ENCODE measurements at regions not wholly inside any gene's neighbourhood (a gene's known extent, or its start where the extent isn't known, plus 50 kb on each side); places are given as distances from the start of the nearest gene placed in this dataset.
"Not testable (repeated sequence)": the region's sequence is repeated elsewhere in the genome, so short reads cannot be mapped to it uniquely, and the experiment has no call there.

DNA sequence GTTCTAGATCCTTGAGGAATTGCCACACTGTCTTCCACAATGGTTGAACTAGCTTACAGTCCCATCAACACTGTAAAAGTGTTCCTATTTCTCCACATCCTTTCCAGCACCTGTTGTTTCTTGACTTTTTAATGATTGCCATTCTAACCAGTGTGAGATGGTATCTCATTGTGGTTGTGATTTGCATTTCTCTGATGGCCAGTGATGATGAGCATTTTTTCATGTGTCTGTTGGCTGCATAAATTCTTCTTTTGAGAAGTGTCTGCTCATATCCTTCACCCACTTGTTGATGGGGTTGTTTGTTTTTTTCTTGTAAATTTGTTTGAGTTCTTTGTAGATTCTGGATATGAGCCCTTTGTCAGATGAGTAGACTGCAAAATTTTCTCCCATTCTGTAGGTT lies 129.0 kb upstream of the HMGN3 start:
- TF ChIP-seq CTCF, POLR2A (IDR thresholded peaks at IDR 0.05): not testable (repeated sequence)

All from testis (tissue), 2 donors.